HEK293 (cell line): ENCODE measurements at regions not wholly inside any gene's neighbourhood (a gene's known extent, or its start where the extent isn't known, plus 50 kb on each side); places are given as distances from the start of the nearest gene placed in this dataset.

Experiments used
- CTCF ChIA-PET: fragments of 350-600 bp; formaldehyde crosslinking; extraction: SDS; loops from one replicate; lab custom pipeline; 2021; ENCODE audit warnings: antibody characterized with exemption; lab: Yijun Ruan, JAX
- POLR2A ChIA-PET: fragments of 300-600 bp; formaldehyde crosslinking; extraction: SDS; loops from one replicate; lab custom pipeline; 2020; ENCODE audit warnings: antibody characterized with exemption, inconsistent platforms; lab: Yijun Ruan, JAX
- H3K27ac ChIP-seq: fragments of 200-500 bp; sonication (Bioruptor generic); 2 replicates; pipeline ENCODE4 v1.5.1; 2014; ENCODE audit warnings: low read depth, low read length, control low read depth, inconsistent platforms; ENCODE audit errors: extremely low read depth
- H3K36me3 ChIP-seq, 2 experiments: fragments of 200-500 bp in 1 of 2; sonication (Bioruptor generic) in 1 of 2; 1 replicate in 1 of 2; 2 replicates in 1 of 2; pipeline ENCODE4 v1.5.1; 2014 to 2017; ENCODE audit warnings: inconsistent platforms in 2 of 2, low read length in 2 of 2; ENCODE audit not compliant: control insufficient read depth in 2 of 2, insufficient read depth in 1 of 2
- H3K4me1 ChIP-seq: fragments of 200-500 bp; sonication (Bioruptor generic); 2 replicates; pipeline ENCODE4 v1.5.1; 2014; ENCODE audit warnings: mild to moderate bottlenecking, low read length, inconsistent platforms; ENCODE audit not compliant: control insufficient read depth, insufficient read depth
- H3K4me3 ChIP-seq: 2 replicates; pipeline ENCODE4 v1.5.1; 2011; ENCODE audit warnings: low read depth, mild to moderate bottlenecking, control low read depth, low read length, moderate library complexity
- H3K9me3 ChIP-seq: fragments of 200-500 bp; sonication (Bioruptor generic); 2 replicates; pipeline ENCODE4 v1.5.1; 2014; ENCODE audit warnings: low read depth, low read length, inconsistent platforms; ENCODE audit not compliant: control insufficient read depth, insufficient read depth
- BCL11B ChIP-seq: fragments of 450-650 bp; formaldehyde crosslinking; IDR thresholded peaks from 2 replicates; pipeline ENCODE4 v1.5.1; 2016; ENCODE audit warnings: low read depth, missing biosample characterization, missing genetic modification characterization
- GLI4 ChIP-seq: fragments of 450-650 bp; formaldehyde crosslinking; IDR thresholded peaks from 2 replicates; pipeline ENCODE4 v1.5.1; 2016; ENCODE audit warnings: missing biosample characterization, missing genetic modification characterization
- HOXA7 ChIP-seq: sonication (generic); formaldehyde crosslinking; IDR thresholded peaks from 2 replicates; pipeline ENCODE4 v1.8.1; 2022; ENCODE audit warnings: missing genetic modification reagents, borderline replicate concordance
- HOXC10 ChIP-seq: sonication (generic); formaldehyde crosslinking; IDR thresholded peaks from 2 replicates; pipeline ENCODE4 v1.8.1; 2023; ENCODE audit warnings: mild to moderate bottlenecking, missing genetic modification reagents
- IKZF3 ChIP-seq: fragments of 450-650 bp; IDR thresholded peaks from 2 replicates; pipeline ENCODE4 v1.5.0; 2018; ENCODE audit warnings: missing biosample characterization, mild to moderate bottlenecking, missing genetic modification characterization, moderate library complexity
- KLF8 ChIP-seq: fragments of 450-650 bp; formaldehyde crosslinking; IDR thresholded peaks from 2 replicates; pipeline ENCODE4 v1.5.1; 2016; ENCODE audit warnings: missing biosample characterization, missing genetic modification characterization
- OVOL3 ChIP-seq: fragments of 450-650 bp; formaldehyde crosslinking; IDR thresholded peaks from 2 replicates; pipeline ENCODE4 v1.5.1; 2016; ENCODE audit warnings: missing biosample characterization, missing genetic modification characterization
- ZBTB1 ChIP-seq: fragments of 450-650 bp; formaldehyde crosslinking; IDR thresholded peaks from 2 replicates; pipeline ENCODE4 v1.5.1; 2016; ENCODE audit warnings: missing biosample characterization, missing genetic modification characterization
- ZNF10 ChIP-seq: fragments of 450-650 bp; formaldehyde crosslinking; IDR thresholded peaks from 2 replicates; pipeline ENCODE4 v1.5.1; 2017; ENCODE audit warnings: missing biosample characterization, missing genetic modification characterization
- ZNF175 ChIP-seq: fragments of 450-650 bp; formaldehyde crosslinking; IDR thresholded peaks from 2 replicates; pipeline ENCODE4 v1.5.1; 2016; ENCODE audit warnings: missing biosample characterization, missing genetic modification characterization
- ZNF2 ChIP-seq: fragments of 450-650 bp; formaldehyde crosslinking; IDR thresholded peaks from 2 replicates; pipeline ENCODE4 v1.5.1; 2016; ENCODE audit warnings: missing biosample characterization, missing genetic modification characterization
- ZNF211 ChIP-seq: fragments of 450-650 bp; formaldehyde crosslinking; IDR thresholded peaks from 2 replicates; pipeline ENCODE4 v1.5.1; 2016; ENCODE audit warnings: low read depth, missing biosample characterization, missing genetic modification characterization
- ZNF23 ChIP-seq: fragments of 450-650 bp; formaldehyde crosslinking; IDR thresholded peaks from 2 replicates; pipeline ENCODE4 v1.5.1; 2016; ENCODE audit warnings: missing biosample characterization, missing genetic modification characterization, borderline replicate concordance
- ZNF354C ChIP-seq: fragments of 450-650 bp; formaldehyde crosslinking; IDR thresholded peaks from 2 replicates; pipeline ENCODE4 v1.5.1; 2016; ENCODE audit warnings: missing biosample characterization, missing genetic modification characterization, low read depth, borderline replicate concordance
- ZNF433 ChIP-seq: fragments of 450-650 bp; formaldehyde crosslinking; IDR thresholded peaks from 2 replicates; pipeline ENCODE4 v1.5.1; 2016; ENCODE audit warnings: missing biosample characterization, missing genetic modification characterization, low read depth
- ZNF521 ChIP-seq: fragments of 450-650 bp; formaldehyde crosslinking; IDR thresholded peaks from 2 replicates; pipeline ENCODE4 v1.5.1; 2017; ENCODE audit warnings: missing biosample characterization, mild to moderate bottlenecking, missing genetic modification characterization
- ZNF549 ChIP-seq: fragments of 450-650 bp; IDR thresholded peaks from 2 replicates; pipeline ENCODE4 v1.5.1; 2018; ENCODE audit warnings: missing biosample characterization, missing genetic modification characterization, mild to moderate bottlenecking, inconsistent platforms, moderate library complexity
- ZNF585B ChIP-seq: fragments of 450-650 bp; formaldehyde crosslinking; IDR thresholded peaks from 2 replicates; pipeline ENCODE4 v1.5.1; 2016; ENCODE audit warnings: missing biosample characterization, missing genetic modification characterization
- ZNF596 ChIP-seq: fragments of 450-650 bp; IDR thresholded peaks from 2 replicates; pipeline ENCODE4 v1.5.0; 2018; ENCODE audit warnings: missing biosample characterization, mild to moderate bottlenecking, missing genetic modification characterization, moderate library complexity
- ZNF830 ChIP-seq: fragments of 450-650 bp; IDR thresholded peaks from 2 replicates; pipeline ENCODE4 v1.5.0; 2018; ENCODE audit warnings: missing biosample characterization, missing genetic modification characterization, low read depth, mild to moderate bottlenecking, moderate library complexity
- TF ChIP-seq, protein P1 (sequence below): fragments of 450-650 bp; formaldehyde crosslinking; IDR thresholded peaks from 2 replicates; pipeline ENCODE4 v1.5.1; 2016; ENCODE audit warnings: missing biosample characterization, missing genetic modification characterization
- TF ChIP-seq, protein P2 (sequence below): fragments of 450-650 bp; formaldehyde crosslinking; IDR thresholded peaks from 2 replicates; pipeline ENCODE4 v1.5.1; 2016; ENCODE audit warnings: missing biosample characterization, missing genetic modification characterization
- TF ChIP-seq, protein P3 (sequence below): fragments of 450-650 bp; formaldehyde crosslinking; IDR thresholded peaks from 2 replicates; pipeline ENCODE4 v1.5.1; 2017; ENCODE audit warnings: missing biosample characterization, missing genetic modification characterization
- TF ChIP-seq, protein P4 (sequence below): fragments of 450-650 bp; formaldehyde crosslinking; IDR thresholded peaks from 2 replicates; pipeline ENCODE4 v1.5.1; 2016; ENCODE audit warnings: missing biosample characterization, missing genetic modification characterization
- TF ChIP-seq, protein P5 (sequence below): fragments of 450-650 bp; formaldehyde crosslinking; IDR thresholded peaks from 2 replicates; pipeline ENCODE4 v1.5.1; 2016; ENCODE audit warnings: missing biosample characterization, missing genetic modification characterization

DNA sequence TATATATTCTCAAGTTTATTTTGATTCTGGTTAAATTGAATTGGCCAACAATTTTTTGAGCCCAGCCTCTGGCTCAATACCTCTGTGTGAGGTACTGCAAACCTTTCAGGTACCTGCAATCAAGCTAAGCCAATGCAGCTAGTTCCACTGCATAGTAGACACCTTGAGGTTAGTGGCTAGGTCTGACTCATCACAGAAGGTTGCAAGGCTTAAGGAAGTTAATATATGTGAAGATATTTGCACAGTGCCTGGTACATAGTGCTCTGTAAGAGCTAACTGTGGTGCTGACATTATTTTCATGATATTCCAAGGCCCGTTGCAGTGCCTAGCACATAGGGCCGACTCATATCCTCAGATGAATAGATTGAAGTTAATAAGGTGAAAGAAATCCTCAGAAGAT, 330.5 kb upstream of the KAZN start (continued):
- no peak for TF ChIP-seq ZNF549 (tag by site-specific recombination)

DNA sequence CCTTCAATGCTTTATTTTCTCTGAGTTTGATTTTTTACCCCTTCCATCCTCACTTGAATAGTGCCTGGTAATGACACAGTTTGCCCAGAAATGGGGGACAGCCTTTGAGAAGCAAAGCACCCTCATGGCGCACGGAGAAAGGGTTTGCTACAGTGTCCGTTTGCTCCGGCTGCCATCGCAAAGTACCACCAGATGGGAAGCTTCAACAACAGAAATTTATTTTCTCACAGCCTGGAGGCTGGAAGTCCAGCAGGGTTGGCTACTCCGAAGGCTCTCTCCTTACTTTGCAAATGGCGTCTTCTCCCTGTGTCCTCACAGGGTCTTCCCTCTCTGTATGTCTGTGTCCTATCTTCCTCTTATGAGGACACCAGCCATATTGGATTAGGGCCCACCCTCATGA, 327.7 kb upstream of the KAZN start:
- TF ChIP-seq ZNF830 (tag by site-specific recombination) (no peak), ZNF521 (tag by site-specific recombination) (no peak), HOXC10 (CRISPR knock-in tag) (no peak), ZNF175 (tag by site-specific recombination) (no peak), OVOL3 (no peak), ZNF211 (tag by site-specific recombination) (no peak), ZNF354C (no peak), ZNF2 (no peak), ZNF10 (tag by site-specific recombination) (no peak), HOXA7 (CRISPR knock-in tag) (no peak), ZNF433 (tag by site-specific recombination) (no peak), ZNF585B (tag by site-specific recombination) (no peak), ZNF596 (tag by site-specific recombination) (no peak), BCL11B (tag by site-specific recombination) (no peak)
- TF ChIP-seq, protein P1, sequence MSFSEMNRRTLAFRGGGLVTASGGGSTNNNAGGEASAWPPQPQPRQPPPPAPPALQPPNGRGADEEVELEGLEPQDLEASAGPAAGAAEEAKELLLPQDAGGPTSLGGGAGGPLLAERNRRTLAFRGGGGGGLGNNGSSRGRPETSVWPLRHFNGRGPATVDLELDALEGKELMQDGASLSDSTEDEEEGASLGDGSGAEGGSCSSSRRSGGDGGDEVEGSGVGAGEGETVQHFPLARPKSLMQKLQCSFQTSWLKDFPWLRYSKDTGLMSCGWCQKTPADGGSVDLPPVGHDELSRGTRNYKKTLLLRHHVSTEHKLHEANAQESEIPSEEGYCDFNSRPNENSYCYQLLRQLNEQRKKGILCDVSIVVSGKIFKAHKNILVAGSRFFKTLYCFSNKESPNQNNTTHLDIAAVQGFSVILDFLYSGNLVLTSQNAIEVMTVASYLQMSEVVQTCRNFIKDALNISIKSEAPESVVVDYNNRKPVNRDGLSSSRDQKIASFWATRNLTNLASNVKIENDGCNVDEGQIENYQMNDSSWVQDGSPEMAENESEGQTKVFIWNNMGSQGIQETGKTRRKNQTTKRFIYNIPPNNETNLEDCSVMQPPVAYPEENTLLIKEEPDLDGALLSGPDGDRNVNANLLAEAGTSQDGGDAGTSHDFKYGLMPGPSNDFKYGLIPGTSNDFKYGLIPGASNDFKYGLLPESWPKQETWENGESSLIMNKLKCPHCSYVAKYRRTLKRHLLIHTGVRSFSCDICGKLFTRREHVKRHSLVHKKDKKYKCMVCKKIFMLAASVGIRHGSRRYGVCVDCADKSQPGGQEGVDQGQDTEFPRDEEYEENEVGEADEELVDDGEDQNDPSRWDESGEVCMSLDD (tag by site-specific recombination), result no peak
- TF ChIP-seq, protein P2, sequence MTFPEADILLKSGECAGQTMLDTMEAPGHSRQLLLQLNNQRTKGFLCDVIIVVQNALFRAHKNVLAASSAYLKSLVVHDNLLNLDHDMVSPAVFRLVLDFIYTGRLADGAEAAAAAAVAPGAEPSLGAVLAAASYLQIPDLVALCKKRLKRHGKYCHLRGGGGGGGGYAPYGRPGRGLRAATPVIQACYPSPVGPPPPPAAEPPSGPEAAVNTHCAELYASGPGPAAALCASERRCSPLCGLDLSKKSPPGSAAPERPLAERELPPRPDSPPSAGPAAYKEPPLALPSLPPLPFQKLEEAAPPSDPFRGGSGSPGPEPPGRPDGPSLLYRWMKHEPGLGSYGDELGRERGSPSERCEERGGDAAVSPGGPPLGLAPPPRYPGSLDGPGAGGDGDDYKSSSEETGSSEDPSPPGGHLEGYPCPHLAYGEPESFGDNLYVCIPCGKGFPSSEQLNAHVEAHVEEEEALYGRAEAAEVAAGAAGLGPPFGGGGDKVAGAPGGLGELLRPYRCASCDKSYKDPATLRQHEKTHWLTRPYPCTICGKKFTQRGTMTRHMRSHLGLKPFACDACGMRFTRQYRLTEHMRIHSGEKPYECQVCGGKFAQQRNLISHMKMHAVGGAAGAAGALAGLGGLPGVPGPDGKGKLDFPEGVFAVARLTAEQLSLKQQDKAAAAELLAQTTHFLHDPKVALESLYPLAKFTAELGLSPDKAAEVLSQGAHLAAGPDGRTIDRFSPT (tag by site-specific recombination), result no peak
- TF ChIP-seq, protein P3, sequence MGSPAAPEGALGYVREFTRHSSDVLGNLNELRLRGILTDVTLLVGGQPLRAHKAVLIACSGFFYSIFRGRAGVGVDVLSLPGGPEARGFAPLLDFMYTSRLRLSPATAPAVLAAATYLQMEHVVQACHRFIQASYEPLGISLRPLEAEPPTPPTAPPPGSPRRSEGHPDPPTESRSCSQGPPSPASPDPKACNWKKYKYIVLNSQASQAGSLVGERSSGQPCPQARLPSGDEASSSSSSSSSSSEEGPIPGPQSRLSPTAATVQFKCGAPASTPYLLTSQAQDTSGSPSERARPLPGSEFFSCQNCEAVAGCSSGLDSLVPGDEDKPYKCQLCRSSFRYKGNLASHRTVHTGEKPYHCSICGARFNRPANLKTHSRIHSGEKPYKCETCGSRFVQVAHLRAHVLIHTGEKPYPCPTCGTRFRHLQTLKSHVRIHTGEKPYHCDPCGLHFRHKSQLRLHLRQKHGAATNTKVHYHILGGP (tag by site-specific recombination), result no peak
- Histone ChIP-seq H3K4me3 (no peak overlapping the region), H3K36me3 (no peaks in the 10 kb centered on the region), H3K9me3 (no peaks in the 10 kb centered on the region), H3K27ac (no peak overlapping the region), H3K4me1 (no peaks in the 10 kb centered on the region)
- POLR2A ChIA-PET, result no interaction called here
- CTCF ChIA-PET, result interaction anchor here (0.7 kb wide), 1 partner anchor 16 kb away, joined by 3 read pairs; no protein-coding TSS in a partner anchor

DNA sequence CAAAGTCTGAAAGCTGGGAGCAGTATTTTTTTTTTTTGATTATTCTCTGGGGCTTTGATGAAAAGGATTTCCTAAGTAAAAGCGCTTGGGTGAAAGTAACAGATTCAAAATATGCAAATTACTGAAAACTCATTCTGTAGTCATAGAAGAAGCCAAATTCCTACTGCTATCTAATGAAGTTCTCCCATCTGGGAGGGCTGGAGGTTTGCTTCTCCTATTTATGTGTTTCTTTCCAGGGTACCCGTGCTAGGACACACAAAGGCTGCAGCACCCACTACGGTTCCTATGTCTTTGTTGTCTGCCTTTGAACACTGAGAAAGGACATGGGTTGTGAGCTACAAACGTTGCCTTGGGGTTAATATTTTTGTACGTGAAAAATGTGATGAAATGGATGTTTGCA, 324.7 kb upstream of the KAZN start:
- no peaks in the 10 kb centered on the region for H3K9me3 ChIP-seq
- H3K4me1 ChIP-seq, result no peaks in the 10 kb centered on the region
- H3K36me3 ChIP-seq, result no peaks in the 10 kb centered on the region
- ChIA-PET POLR2A (no interaction called here), CTCF (interaction anchor here (0.9 kb wide), 1 partner anchor 17 kb away, joined by 3 read pairs; no protein-coding TSS in a partner anchor)
- no peak overlapping the region for H3K27ac ChIP-seq
- no peak overlapping the region for H3K4me3 ChIP-seq
- TF ChIP-seq ZBTB1 (tag by site-specific recombination) (no peak), GLI4 (tag by site-specific recombination) (no peak), ZNF23 (tag by site-specific recombination) (no peak), KLF8 (tag by site-specific recombination) (no peak), IKZF3 (tag by site-specific recombination) (no peak)
- TF ChIP-seq, protein P4, sequence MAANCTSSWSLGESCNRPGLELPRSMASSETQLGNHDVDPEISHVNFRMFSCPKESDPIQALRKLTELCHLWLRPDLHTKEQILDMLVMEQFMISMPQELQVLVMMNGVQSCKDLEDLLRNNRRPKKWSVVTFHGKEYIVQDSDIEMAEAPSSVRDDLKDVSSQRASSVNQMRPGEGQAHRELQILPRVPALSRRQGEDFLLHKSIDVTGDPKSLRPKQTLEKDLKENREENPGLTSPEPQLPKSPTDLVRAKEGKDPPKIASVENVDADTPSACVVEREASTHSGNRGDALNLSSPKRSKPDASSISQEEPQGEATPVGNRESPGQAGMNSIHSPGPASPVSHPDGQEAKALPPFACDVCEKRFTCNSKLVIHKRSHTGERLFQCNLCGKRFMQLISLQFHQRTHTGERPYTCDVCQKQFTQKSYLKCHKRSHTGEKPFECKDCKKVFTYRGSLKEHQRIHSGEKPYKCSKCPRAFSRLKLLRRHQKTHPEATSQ (tag by site-specific recombination), result no peak
- TF ChIP-seq, protein P5, sequence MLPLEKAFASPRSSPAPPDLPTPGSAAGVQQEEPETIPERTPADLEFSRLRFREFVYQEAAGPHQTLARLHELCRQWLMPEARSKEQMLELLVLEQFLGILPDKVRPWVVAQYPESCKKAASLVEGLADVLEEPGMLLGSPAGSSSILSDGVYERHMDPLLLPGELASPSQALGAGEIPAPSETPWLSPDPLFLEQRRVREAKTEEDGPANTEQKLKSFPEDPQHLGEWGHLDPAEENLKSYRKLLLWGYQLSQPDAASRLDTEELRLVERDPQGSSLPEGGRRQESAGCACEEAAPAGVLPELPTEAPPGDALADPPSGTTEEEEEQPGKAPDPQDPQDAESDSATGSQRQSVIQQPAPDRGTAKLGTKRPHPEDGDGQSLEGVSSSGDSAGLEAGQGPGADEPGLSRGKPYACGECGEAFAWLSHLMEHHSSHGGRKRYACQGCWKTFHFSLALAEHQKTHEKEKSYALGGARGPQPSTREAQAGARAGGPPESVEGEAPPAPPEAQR (tag by site-specific recombination), result no peak
